NCI-H1694 treated with DMSO at 0.1 percent for 48 hours (cell line): ENCODE measurements at regions not wholly inside any gene's neighbourhood (a gene's known extent, or its start where the extent isn't known, plus 50 kb on each side); places are given as distances from the start of the nearest gene placed in this dataset.
A peak's percentile ranks its signal among the peaks of the same experiment; 100 is the strongest.
"Not testable (repeated sequence)": the region's sequence is repeated elsewhere in the genome, so short reads cannot be mapped to it uniquely, and the experiment has no call there.

Experiments used
- DNase-seq: peaks from one replicate; lab custom pipeline; 2025; lab: John Stamatoyannopoulos, UW

DNA sequence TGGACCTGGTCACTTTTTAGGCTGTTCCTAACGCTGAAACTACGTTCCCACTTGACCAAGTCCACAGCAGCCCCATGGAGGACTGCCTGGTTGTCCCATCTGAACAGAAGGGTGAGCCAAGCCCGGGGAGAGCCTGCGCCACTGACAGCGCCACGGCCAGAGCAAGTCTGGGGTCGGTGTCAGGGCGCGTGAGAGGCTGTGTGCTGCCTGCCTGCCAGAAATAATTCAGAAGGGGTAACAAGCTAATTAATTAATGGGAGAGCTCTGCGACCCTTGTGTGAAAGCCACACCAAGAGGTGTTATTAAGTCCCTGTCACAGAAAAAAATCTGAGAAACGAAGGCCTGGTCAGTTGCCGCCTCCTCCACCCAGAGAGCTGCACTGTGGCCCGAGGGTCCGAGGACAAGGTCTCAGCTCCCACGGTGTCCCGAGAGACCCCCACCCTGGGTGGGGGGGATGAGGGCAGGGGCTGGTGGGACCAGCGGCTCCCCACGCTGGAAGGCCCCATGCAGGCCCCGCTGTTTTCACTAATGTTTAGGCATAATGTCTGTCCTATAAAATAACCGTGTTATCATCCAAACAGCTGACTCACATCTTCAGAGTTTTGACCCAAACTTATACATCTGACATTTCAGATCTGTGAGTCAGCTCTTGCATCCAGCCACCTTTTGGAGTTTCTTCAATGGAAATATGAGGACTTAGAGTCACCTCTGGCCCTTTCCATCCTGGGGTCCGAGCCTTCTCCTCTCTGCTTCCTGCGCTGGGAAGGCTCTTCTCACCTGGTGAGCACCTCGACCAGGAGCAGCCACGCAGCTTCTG is 58.5 kb downstream of the DLL1 start:
- no peak for DNase-seq

DNA sequence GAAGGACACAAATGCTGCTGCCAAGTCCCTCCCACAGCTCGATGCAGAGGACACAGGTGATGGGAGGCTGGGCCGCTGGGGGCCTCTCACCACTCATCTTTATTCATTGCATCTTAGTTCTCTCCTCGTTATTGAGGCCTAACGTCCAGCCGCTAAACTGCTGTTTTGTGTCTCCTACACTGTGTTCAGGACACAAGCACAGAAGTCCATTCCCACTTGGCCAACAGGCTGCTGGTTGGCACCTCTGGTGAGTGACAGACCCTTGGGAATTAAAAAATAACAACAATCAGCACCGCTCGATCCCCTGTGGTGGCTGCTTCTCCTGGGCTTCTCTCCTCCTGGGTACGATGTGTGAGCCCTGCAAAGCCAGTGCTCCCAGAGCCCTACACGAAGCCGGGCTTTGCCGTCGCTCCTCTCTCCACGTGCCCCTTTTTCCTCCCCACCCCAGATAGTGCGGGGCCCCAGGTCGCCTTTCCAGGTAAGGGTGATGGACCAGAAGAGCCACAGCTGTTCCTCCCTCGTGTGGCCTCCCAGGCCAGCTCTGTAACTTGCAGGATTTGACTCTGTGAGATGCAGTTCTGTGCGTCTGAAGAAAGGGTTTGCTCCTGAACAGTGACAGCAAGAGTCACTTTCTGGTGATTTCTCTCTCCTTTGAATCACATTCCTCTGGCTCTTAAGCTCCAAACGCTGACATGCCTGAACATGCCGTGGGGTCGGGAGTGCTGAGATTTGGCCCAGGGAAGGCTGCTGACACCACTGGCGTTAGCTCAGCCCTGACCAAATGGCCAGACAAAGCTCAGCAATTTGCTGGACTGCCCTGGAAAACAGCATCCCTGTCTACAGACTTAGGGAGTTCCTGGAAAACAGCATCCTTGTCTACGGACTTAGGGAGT is 59.3 kb downstream of the DLL1 start:
- DNase-seq, result no peak

DNA sequence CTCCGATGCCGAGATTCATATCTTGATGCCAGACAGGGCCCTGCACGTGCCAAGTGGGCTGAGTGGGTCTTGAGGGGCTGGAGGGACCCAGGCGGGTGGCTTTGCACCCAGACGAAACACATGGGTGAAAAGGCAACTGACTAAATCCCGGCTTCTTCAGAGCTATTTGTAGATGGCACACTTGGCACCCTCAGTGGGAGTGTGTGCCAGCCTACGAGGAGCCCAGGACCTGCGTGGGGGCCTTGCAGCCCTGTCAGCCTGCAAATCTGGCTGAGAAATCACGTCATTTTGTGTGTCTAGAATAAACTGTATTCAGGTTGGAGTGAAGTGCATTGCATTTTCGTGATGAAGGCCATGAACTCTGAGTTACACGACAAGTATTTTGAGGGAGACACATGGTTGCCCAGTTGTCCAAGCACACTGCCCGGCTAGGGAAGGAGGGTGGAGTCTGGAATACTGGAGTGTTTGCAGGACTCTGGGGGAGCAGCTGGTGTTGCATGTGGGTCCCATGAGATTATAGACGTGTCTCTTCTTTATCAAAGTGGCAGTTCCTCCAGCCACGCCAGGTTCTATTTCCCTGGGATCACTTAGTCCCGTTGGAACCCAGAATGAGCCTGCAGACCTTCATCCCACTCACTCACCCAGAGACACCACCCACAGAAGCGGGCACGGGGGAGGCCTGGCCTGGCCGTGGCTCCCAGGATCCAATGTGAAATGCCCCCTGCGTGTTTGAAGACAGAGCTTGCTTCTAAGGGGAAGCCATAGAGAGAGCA is 60.2 kb downstream of the DLL1 start:
- DNase-seq, result peak; percentile 3

DNA sequence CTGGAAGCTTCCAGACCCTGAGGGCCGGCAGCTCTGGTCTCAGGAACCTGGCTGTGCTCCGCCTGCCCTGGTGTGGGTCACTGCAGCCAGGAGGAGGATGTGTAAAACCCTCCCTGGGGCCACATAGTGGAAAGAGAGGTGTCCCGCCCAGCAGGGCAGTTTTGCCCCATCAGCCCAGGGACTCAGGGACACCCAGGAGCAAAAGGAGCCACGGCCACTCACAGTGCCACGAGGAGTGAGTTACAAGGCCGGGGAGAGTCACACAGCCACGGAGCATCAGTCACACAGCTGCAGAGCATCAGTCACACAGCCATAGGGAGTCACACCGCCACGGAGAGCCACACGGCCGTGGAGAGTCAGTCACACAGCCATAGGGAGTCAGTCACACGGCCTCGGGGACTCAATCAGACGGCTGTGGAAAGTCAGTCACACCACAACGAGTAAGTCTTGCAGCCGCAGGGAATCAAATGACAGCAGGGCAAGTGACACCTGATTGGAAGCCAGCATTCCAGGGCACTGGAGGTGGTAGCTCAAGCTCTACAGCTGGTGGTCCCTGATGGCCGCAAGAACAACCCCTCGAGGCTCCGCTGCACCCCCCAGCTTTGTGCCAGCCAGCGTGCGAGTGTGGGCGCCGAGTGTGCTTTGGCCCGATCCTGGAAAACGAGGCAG is 60.9 kb downstream of the DLL1 start:
- no peak for DNase-seq

DNA sequence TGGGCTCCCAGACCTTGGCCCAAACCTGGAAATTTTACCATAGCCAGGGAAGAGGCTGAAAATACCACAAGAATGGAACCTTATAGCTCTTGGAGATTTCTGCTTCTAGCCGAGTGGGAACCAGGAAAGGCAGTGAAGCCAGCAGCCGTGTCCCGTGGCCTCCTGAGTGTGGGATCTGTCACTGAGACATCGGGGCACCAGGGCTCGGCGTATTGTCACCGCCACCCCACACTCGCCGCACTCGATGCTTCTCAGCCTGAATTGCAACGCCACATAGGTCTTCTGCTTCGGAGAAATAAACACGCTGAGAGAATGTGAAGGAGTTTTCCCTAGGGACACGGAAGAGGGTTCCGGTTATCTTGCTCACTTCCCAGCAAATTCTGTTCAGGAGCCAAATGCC is 61.5 kb downstream of the DLL1 start:
- DNase-seq, result no peak

DNA sequence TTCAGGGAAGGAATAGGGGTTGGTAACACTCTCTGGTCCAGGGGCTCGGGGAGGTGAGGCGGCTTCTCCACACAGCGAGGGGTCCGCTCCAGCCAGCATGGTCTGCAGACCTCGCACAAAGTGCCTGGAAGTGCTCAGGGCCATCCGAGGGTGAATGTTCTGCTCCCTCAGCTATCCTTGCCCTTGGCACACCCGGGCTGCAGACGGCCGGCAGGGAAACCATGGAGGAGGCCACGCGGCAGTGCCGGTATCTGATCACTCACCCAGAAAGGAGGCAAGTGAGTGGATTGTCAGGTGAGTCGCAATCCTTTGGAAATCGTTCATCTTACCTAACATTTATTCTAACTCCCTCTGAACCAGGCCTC is 62.0 kb downstream of the DLL1 start:
- no peak for DNase-seq

DNA sequence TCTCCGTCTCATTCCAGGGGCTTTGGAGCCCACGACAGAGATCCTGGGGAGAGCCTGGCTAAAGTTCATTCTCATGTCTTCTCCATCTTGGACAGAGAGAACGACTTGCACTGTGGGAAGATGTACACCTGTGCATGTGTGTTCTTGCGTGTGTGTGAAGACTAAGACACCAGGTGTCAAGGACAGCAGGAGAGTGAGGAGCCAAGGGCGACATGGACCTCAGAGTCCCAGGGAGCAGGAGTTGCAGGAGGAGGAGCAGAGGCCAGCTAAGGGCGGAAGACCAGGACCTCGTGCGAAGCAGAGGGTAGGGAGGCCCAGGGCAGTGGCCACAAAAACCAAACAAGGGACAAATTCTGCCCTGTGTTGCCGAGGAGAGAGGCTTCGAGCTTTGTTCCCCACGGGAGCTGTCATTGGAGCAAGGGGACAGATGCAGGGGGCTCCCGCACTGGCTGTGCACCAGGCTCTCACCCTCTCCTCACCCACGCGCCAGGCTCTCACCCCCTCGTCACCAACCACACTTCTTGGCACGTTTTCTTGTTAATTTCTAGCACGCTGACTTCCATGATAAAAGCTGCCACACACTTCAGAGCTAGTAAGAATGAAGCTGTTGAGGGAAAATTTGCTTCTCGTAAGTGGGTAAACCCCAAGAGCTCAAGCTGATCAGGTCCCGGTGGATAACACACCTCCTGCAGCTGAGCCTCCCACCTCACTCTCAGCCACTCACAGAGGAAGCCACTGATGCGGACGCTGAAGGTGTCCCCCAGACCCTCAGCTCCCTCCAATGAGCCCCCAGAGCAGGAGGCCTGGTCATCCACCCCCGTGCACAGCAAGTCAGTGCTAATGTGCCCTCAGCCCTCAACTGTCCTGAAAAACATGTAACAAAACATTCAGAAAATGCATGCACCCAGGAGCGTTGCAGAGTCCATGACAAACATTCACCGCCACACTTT is 62.6 kb downstream of the DLL1 start:
- DNase-seq, result no peak

DNA sequence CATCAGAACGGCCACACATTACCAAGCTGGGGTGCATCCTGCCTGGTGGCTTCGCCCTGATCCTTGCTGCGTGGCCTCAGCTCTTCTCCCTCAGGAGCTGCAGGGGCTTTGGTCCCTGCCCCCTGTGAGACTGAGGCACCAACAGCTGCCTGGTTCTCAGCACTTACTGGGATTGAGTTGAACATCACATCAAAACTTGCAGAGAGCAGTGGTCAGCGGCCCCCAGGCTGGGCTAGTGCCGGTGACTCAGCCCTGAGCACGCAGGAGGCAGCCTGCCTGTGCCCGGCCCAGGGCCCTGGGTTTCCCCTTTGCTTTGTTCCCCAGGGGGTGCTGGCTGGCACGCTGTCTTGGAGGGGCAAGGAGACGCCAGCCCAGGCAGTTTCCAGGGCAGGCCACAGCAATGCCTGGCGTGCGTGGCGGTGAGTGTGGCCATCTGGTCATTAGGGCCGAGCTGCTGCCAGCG is 63.3 kb downstream of the DLL1 start:
- DNase-seq, result no peak

DNA sequence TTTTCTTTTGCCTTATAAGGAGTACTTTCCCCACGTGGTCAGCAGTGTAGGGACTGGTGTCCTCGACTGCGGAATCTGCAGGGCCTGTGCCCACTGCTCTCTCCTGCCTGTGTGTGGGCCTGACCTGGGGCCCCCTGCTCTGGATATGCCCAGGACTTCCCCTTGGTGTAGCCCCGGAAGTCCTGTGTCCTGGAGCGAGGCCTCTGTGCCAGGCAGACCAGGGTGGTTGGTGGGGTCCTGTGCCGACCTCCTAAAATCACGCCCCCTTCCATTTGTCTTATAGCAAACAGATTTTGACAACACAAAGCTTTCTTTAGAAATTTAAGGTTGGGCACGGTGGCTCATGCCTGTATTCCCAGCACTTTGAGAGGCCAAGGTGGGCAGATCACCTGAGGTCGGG is 64.2 kb downstream of the DLL1 start:
- DNase-seq, result no peak

DNA sequence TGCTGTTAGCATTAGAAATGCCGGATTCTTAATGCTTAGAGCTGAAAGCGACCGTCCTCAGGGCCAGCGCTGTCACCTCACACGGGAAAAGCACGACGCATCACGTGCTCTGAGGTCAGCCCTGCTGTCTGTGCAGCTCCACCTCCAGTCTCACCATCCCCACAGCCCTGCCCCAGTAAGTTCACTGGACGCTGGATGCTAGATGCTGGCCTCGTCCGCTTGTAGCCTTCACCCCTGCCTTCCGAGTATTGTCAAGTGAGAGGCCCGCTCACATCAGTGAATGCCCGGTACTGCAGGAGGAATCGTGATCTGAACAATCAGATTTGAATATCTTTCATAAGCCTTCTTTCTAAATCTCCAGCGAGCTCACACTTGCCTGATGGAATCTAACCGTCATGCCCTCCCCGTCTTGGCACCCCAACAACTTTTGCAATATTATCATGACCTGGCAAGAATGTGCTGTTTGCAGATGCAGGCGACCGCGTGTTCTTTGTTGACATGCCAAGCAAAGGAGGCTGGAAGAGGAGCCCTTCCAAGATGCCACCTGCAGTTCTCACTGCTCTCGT is 64.9 kb downstream of the DLL1 start:
- DNase-seq, result no peak

DNA sequence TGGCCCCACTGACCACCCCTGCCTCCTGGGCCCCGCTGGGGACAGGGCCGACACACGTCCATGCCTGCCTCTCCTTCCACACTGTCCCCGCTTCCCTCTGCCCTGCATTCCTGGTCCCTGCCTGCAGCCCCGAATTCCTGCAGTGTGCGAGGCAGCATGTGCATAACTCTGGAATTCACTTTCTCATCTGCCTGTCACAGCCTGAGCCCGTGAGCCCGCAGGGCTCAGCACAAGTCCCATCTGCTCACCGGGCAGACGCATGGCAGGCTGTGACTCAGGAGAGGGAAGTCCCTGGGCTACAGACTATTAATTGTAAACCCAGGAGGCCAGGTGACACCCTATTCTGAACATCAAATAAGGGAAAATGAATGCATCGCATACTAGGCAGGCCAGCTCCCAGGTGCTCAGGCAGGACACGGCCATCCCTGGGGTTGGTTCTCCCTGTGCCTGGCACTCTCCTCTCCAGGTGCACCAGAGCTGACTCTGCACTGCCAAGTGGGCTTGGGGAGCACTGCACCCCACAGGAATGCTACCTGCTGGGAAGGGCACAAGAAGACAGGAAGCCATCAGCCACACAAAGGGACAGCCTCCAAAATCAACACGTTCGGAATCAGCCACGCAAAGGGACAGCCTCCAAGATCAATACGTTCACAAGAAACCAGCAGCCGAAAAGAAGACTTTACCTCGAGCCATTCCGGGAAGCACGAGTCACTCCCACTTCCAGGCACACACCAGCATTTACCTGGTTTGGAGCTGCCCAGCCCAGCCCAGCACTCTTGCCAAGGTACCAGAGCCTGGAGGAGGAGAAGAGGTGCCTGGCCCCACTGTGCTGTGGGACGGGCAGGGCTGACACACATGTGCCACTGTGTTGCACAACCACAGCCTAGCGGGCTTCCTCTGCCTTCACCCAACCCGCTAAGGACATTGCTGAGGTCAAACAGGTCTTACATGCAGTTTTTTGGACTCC is 65.9 kb downstream of the DLL1 start:
- DNase-seq, result peak; percentile 70

DNA sequence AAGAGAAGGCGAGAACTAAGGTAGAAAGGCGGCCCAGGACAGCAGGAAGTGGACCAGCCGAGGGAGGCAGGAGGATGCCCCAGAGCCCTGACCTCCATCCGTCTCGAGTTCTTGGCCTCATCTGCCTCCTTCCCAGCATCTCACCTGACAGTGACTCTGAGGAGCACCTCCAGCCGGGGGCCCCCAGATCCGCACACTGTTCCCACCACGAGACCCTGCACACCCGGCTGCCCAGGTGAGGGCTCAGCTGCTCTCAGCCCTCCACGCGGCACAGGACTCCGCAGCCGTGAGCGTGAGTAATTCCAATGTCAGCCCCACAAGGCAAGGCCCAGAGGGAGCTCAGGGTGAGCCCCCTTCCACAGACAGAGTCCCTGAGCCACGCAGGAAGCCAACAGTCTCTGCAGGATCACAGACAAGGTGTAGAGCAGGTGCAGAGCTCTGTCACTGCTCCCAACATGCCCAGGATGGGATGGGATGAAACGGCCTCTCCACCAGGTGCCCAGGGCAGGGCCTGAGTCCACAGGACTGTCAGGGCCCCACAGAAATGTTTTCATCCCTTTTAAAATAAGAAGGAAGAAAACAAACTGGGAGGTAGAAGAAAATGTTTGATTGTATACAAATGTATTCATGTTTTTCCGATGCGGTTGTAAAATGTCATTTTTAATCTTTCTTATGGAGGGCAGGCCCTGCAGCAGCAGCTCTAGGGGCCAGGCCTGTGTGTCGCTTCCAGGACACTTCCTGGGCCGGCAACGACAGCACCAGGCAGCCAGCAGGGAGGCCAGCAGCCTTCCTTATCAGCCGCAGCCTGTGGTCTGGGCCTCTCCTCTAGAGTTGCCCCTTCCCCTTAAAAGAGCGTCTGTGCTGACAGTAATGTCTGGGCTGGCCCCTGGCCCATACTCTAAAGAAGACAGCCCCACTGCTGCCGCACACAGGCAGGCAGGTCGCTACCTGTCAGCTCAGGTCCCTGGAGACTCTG is 66.9 kb downstream of the DLL1 start:
- DNase-seq, result no peak

DNA sequence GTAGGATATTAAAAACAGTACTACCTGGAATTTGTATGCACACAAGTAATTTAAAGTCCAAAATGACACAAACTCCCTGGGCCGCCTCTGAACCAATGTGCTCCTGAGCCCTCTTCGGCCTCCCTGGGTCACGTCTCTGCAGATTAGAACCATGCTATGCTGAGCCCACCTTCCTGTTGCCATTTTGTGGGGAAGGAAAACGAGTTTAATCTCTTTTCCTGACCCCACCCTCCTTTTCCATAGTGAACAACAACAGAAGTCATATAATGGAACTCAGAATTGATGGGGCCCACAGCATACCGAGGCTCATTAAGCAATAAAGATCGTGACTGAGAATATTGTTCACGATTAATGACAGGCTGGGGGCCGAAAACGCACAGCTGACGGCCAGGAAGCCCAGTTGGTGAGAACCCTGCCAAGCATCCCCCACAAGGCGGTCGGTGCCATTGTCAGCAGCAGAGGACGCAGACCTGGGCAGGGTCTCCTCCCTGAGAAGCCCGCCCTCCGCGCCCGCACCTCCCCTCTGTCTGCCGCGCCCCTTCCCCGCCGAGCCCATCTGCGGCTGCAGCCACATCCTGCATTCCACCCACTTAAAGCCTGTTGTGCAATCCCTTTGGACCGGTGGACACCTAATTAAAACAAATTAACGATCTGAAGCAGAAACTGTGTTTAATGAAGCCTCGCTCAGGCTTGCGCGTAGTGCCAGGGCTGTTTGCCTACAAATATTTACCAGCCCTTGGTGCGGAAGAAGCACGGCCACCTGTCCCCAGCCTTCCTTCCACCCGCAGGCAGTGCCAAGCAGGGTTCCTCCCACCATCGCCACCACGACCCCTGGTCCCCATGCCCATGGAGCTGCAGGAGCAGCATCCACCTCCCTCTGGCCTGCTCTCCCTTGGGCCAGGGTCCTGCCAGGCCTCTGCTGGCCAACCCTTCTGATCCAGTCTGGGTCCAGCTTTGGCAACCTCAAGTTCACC is 68.1 kb downstream of the DLL1 start:
- peak; percentile 52 for DNase-seq

DNA sequence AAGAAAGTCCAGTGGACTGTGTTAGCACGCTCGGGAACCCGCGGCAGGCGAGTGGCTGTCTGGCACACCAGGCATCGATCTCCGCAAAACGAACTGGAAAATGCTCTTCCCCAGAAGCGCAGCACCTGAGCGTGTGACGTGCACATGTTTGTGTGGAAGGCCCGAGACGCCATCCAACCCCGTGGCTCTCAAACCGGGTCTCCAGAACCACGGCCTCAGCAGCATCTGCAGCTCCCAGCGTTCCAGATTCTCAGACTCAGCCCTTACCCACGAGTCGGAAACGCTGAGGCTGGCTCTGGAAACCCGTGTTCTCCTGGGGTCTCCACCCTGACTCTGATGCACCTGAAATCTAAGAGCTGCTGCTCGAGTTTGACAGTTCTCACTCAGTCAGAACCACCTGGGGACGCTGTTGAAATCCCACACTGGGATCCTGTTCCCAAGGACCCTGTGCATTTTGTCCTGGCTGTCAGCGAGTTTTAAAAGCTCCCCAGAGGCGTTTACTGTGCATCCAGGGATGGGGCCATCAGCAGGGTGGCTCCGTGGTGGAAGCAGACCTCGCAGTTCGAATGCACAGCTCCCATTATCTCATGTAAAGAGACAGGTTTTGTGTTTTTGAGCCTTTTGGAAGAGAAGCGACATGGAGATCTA is 69.0 kb downstream of the DLL1 start:
- DNase-seq, result peak; percentile 30

DNA sequence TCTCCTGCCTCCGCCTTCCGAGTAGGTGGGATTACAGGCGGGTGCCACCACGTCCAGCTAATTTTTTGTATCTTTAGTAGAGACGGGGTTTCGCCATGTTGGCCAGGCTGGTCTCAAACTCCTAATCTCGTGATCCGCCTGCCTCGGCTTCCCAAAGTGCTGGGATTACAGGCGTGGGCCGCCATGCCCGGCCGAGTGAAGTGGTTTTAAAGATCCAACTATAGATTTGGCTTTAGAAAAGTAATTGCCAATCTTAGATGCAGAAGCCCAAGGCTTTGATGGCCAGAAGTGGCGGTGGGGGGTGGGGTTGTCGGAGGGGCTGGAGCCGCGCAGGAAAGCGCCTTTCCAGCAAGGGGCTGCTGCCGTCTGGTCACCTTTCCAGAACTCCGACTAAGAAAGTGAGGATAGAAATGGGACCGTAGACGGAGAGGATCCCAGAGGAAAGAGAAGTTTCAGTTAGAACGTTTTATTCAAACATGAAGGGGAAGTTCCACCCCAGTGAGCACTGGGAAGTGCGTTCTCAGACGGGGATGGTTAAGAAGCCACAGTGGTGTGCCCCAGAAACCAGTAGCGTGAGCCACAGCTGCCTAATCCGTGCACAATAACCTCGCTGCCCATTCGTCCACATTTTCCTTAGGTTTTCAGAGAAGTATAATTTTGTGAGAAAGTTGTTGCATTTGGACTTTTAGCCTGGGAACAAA is 69.7 kb downstream of the DLL1 start:
- DNase-seq, result no peak

DNA sequence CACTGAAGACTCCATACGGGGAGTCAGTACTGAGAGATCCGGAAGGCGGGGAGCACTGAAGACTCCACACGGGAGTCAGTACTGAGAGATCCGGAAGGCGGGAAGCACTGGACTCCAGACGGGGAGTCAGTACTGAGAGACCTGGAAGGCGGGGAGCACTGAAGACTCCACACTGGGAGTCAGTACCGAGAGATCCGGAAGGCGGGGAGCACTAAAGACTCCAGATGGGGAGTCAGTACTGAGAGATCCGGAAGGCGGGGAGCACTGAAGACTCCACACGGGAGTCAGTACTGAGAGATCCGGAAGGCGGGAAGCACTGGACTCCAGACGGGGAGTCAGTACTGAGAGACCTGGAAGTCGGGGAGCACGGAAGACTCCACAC is 77.2 kb downstream of the DLL1 start:
- DNase-seq, result not testable (repeated sequence)
